AG04450 (cell line): ENCODE measurements at regions not wholly inside any gene's neighbourhood (a gene's known extent, or its start where the extent isn't known, plus 50 kb on each side); places are given as distances from the start of the nearest gene placed in this dataset.
"Not testable (repeated sequence)": the region's sequence is repeated elsewhere in the genome, so short reads cannot be mapped to it uniquely, and the experiment has no call there.

Source experiments
- CTCF ChIA-PET: fragments of 300-600, 350-600 bp; formaldehyde crosslinking; extraction: SDS; loops from one replicate; lab custom pipeline; 2022; ENCODE audit warnings: antibody characterized with exemption, inconsistent platforms; lab: Charles Lee
- POLR2A ChIA-PET: fragments of 350-600 bp; formaldehyde crosslinking; extraction: SDS; loops from one replicate; lab custom pipeline; 2021; ENCODE audit warnings: antibody characterized with exemption, inconsistent platforms; lab: Yijun Ruan, JAX
- DNase-seq: peaks from one replicate; pipeline ENCODE4 v3.0.0-alpha.2; 2011; ENCODE audit warnings: low read depth, low spot score
- H3K27ac ChIP-seq: one replicate; pipeline ENCODE4 v1.5.1; 2012; ENCODE audit warnings: low read depth, low read length, control low read depth
- H3K27me3 ChIP-seq: one replicate; pipeline ENCODE4 v1.6.0; 2012; ENCODE audit warnings: low read length; ENCODE audit not compliant: control insufficient read depth, insufficient read depth
- H3K4me3 ChIP-seq: 2 replicates; pipeline ENCODE4 v1.5.1; 2011; ENCODE audit warnings: mild to moderate bottlenecking, low read depth, low read length, control low read depth
- H3K9me3 ChIP-seq: 2 replicates; pipeline ENCODE4 v1.5.1; 2012; ENCODE audit warnings: low read length; ENCODE audit not compliant: control insufficient read depth, insufficient read depth
- CTCF ChIP-seq: IDR thresholded peaks from 2 replicates; pipeline ENCODE4 v1.5.1; 2011; ENCODE audit warnings: low read depth, low read length, control low read depth, inconsistent platforms

DNA sequence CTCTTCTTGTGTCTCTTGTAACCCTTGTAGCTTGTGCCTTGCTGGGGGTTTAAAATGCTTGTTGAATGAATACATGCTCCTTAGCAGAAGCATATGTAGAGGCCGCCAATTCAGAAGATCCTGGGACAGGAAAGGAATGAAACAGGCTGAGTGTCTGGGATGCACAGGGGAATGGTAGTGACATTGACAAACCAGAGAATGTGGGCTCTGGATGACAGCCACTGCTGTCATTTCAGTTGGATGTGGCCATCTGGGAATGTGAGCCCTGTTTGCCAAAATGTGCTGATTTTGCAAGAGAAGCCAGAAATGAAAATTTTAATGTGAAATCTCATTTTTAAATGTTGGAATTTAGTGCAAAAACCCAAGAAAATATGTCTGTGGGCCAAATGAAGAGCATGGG, 136.8 kb downstream of the DACT1 start:
- ChIA-PET CTCF (no interaction called here), POLR2A (no interaction called here)
- no peak for DNase-seq
- H3K27me3 ChIP-seq = no peaks in the 10 kb centered on the region
- no peak overlapping the region for H3K4me3 ChIP-seq
- H3K9me3 ChIP-seq = no peaks in the 10 kb centered on the region
- no peak for TF ChIP-seq CTCF
- H3K27ac ChIP-seq = no peak overlapping the region

DNA sequence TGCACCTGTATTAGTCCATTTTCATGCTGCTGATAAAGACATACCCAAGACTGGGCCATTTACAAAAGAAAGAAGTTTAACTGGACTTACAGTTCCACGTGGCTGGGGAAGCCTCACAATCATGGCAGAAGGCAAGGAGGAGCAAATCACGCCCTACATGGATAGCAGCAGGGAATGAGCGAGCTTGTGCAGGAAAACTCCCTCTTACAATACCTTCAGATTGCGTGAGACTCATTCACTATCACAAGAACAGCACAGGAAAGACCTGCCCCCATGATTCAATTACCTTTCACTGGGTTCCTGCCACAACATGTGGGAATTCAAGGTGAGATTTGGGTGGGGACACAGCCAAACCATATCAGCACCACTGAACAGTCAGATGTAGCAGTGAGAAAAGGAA, 137.4 kb downstream of the DACT1 start:
- H3K27ac ChIP-seq, POLR2A ChIA-PET, CTCF ChIA-PET, H3K27me3 ChIP-seq, H3K9me3 ChIP-seq, H3K4me3 ChIP-seq, DNase-seq: not testable (repeated sequence)

- TF ChIP-seq CTCF = no peak
- CTCF ChIA-PET = no interaction called here
These were observed 138.8 kb downstream of the DACT1 start for GRCh38 chr14:58776516-58776915.

DNA sequence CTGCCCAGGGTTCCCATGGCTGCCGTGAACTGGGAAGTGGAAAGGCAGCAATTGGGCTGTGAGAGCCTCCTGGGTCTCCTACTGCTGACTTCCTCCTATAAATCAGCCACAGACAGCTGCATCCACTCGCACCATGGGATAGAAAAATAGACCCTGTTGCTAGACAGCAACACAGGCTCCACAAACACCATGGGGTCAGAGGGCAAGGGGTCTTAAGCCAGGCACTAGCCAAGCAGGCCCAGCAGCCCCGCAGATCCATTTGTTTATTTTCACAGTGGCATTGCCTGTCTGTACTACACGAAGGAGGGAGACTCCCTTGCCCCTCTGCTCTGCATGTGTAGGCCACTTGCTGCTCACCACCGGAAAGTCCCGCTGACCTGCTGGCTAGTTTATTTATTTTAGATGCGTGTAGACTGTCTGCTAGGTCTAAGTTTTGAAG, 139.8 kb downstream of the DACT1 start:
- CTCF ChIA-PET = no interaction called here
- H3K9me3 ChIP-seq = no peaks in the 10 kb centered on the region
- H3K27me3 ChIP-seq = no peaks in the 10 kb centered on the region
- no peak for DNase-seq
- no peak overlapping the region for H3K4me3 ChIP-seq
- POLR2A ChIA-PET = no interaction called here
- TF ChIP-seq CTCF = no peak
- H3K27ac ChIP-seq = no peak overlapping the region

More at GRCh38 chr14:58776516-58776915, 138.8 kb downstream of the DACT1 start:
- H3K4me3 ChIP-seq = no peak overlapping the region
- POLR2A ChIA-PET = interaction anchor here (0.7 kb wide), 1 partner anchor 99 kb away, joined by 4 read pairs; no protein-coding TSS in a partner anchor
- no peaks in the 10 kb centered on the region for H3K9me3 ChIP-seq
- H3K27ac ChIP-seq = no peak overlapping the region
- H3K27me3 ChIP-seq = no peaks in the 10 kb centered on the region
- no peak for DNase-seq

DNA sequence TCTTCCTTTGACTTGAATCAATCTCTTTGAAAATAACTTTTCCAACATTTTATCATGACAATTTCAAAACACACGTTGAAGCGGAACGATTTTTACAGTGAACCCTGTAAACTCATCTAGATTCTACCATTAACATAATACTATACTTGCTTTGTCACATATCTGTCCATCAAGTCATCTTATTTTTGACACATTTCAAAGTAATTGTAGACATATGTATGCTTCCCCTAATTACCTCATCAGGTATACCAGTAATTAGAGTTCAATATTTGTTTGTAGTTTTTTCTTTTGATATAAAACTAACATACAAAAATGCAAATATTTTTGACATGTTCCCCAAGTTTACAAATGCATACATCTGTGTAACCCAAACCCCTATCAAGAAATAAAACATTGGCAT, 140.4 kb downstream of the DACT1 start:
- POLR2A ChIA-PET = no interaction called here
- Histone ChIP-seq H3K27ac (no peak overlapping the region), H3K4me3 (no peak overlapping the region), H3K9me3 (no peaks in the 10 kb centered on the region), H3K27me3 (no peaks in the 10 kb centered on the region)
- no peak for TF ChIP-seq CTCF
- no peak for DNase-seq
- CTCF ChIA-PET = no interaction called here

DNA sequence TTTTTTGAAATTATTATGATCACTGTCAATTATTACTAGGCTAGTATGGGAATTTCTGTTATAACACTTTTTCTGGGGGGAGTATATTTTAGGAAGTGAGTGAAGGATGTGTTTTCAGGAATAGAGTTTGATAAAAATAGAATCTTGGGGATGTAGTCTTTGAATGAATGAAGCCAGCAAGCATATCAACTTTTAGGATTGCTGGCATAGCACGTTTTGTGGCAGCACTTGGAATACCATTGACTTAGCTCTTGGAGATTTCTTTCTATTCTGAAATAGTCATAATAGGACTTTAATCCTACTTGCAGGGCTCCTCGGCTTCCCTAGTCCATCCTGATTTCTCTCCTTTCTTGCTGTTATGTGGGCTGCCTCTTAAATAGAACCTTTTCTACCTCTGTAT, 141.6 kb downstream of the DACT1 start:
- CTCF ChIA-PET = no interaction called here

More for the DNA sequence above, 141.6 kb downstream of the DACT1 start:
- Histone ChIP-seq H3K9me3 (no peaks in the 10 kb centered on the region), H3K27ac (no peak overlapping the region), H3K27me3 (no peaks in the 10 kb centered on the region), H3K4me3 (no peak overlapping the region)
- POLR2A ChIA-PET = no interaction called here
- no peak for DNase-seq
- TF ChIP-seq CTCF = no peak
